ENCODE measurements at regions not wholly inside any gene's neighbourhood (a gene's known extent, or its start where the extent isn't known, plus 50 kb on each side); places are given as distances from the start of the nearest gene placed in this dataset.
A peak's percentile ranks its signal among the peaks of the same experiment; 100 is the strongest.
"Not testable (repeated sequence)": the region's sequence is repeated elsewhere in the genome, so short reads cannot be mapped to it uniquely, and the experiment has no call there.

- TF ChIP-seq CTCF (IDR thresholded peaks at IDR 0.05) = no peak
- Histone ChIP-seq H3K36me3 (no peaks in the 10 kb centered on the region), H3K4me1 (no peaks in the 10 kb centered on the region), H3K27me3 (no peaks in the 10 kb centered on the region), H3K9me3 (no peaks in the 10 kb centered on the region), H3K9ac (ENCODE audit: low read depth in 2 of 2, low read length in 2 of 2) (no peak overlapping the region), H3K4me3 (no peak overlapping the region), H3K27ac (no peak overlapping the region)
- intact Hi-C loops (cut with DNase I) = no loop called here
- no peak for DNase-seq
These were observed 396.0 kb downstream of the STK39 start for GRCh38 chr2:167851323-167851860.

- peak; percentile 47 for DNase-seq
- no peaks in the 10 kb centered on the region for H3K4me1 ChIP-seq
- H3K4me3 ChIP-seq = no peak overlapping the region
- no peaks in the 10 kb centered on the region for H3K27me3 ChIP-seq
- no peak overlapping the region for H3K27ac ChIP-seq
- H3K9ac ChIP-seq (ENCODE audit: low read depth in 2 of 2, low read length in 2 of 2) = no peak overlapping the region
- no peaks in the 10 kb centered on the region for H3K9me3 ChIP-seq
- intact Hi-C loops (cut with DNase I) = loop anchor here (2.0 kb wide), 1 partner anchor 56 kb away; no protein-coding TSS in a partner anchor
- peak; percentile 12 for TF ChIP-seq CTCF (IDR thresholded peaks at IDR 0.05)
- no peaks in the 10 kb centered on the region for H3K36me3 ChIP-seq
These were observed 402.5 kb downstream of the STK39 start for GRCh38 chr2:167844714-167845530.

- intact Hi-C loops (cut with DNase I) = loop anchor here (2.0 kb wide), 1 partner anchor 55 kb away; no protein-coding TSS in a partner anchor
- H3K36me3 ChIP-seq = no peaks in the 10 kb centered on the region
- no peaks in the 10 kb centered on the region for H3K4me1 ChIP-seq
- no peak overlapping the region for H3K27ac ChIP-seq
- H3K9me3 ChIP-seq = no peaks in the 10 kb centered on the region
- no peak for DNase-seq
- no peak overlapping the region for H3K4me3 ChIP-seq
- no peaks in the 10 kb centered on the region for H3K27me3 ChIP-seq
- TF ChIP-seq CTCF (IDR thresholded peaks at IDR 0.05) = no peak
- no peak overlapping the region for H3K9ac ChIP-seq (ENCODE audit: low read depth in 2 of 2, low read length in 2 of 2)
These were observed 403.7 kb downstream of the STK39 start for GRCh38 chr2:167843657-167844056.

GRCh38 chr2:167843217-167843616 lies 404.2 kb downstream of the STK39 start:
- Histone ChIP-seq H3K4me3 (no peak overlapping the region), H3K36me3 (no peaks in the 10 kb centered on the region), H3K27me3 (no peaks in the 10 kb centered on the region), H3K4me1 (no peaks in the 10 kb centered on the region), H3K9ac (ENCODE audit: low read depth in 2 of 2, low read length in 2 of 2) (no peak overlapping the region), H3K27ac (no peak overlapping the region), H3K9me3 (no peaks in the 10 kb centered on the region)
- DNase-seq = no peak
- intact Hi-C loops (cut with DNase I) = no loop called here
- TF ChIP-seq CTCF (IDR thresholded peaks at IDR 0.05) = no peak

- Histone ChIP-seq H3K4me1 (no peaks in the 10 kb centered on the region), H3K4me3 (no peak overlapping the region), H3K27ac (no peak overlapping the region), H3K27me3 (no peaks in the 10 kb centered on the region), H3K9me3 (no peaks in the 10 kb centered on the region), H3K9ac (ENCODE audit: low read depth in 2 of 2, low read length in 2 of 2) (no peak overlapping the region), H3K36me3 (no peaks in the 10 kb centered on the region)
- intact Hi-C loops (cut with DNase I) = no loop called here
- no peak for DNase-seq
- TF ChIP-seq CTCF (IDR thresholded peaks at IDR 0.05) = no peak
These were observed 405.3 kb downstream of the STK39 start for GRCh38 chr2:167842047-167842446.

- H3K36me3 ChIP-seq; H3K4me3 ChIP-seq; DNase-seq; intact Hi-C loops (cut with DNase I); H3K27ac ChIP-seq; H3K9me3 ChIP-seq; H3K27me3 ChIP-seq; H3K4me1 ChIP-seq; H3K9ac ChIP-seq (ENCODE audit: low read depth in 2 of 2, low read length in 2 of 2): not testable (repeated sequence)
These were observed 412.1 kb downstream of the STK39 start for GRCh38 chr2:167835290-167835689.
